ENCODE measurements at regions not wholly inside any gene's neighbourhood (a gene's known extent, or its start where the extent isn't known, plus 50 kb on each side); places are given as distances from the start of the nearest gene placed in this dataset.
"Not testable (repeated sequence)": the region's sequence is repeated elsewhere in the genome, so short reads cannot be mapped to it uniquely, and the experiment has no call there.

DNA sequence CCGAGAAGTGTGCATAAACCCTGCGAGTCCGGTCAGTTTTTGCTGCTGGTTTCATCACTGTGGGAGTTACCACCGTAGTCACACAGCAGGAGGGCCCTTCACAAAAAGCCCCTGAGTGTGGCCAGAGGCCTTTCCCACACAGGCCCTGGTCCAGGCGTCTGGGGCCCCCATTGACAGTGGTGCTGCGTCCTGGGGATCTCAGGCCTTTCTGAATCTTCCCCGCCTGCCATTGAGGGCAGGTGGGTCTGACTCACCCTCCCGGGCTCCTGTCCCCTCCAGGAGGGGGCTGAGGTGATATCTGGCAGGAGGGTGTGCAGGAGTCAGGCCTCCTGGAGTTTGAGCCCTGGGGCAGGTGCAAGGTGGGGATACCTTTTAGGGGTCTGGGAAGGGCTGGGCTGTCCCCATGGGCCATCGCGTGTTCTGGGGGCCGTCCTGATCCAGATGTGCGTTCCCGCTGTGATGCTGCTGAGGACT is 358.5 kb downstream of the TMEM121 start:
- no peak overlapping the region for H3K27ac ChIP-seq
- WGBS, 2 donors: 56 to 68% methylated on average over 9 to 13 of the region's 13 CpGs
- no peak for ATAC-seq
- H3K4me1 ChIP-seq: no peaks in the 10 kb centered on the region
- no peak overlapping the region for H3K4me3 ChIP-seq
- H3K9me3 ChIP-seq: no peaks in the 10 kb centered on the region
- DNase-seq: peak in 3 of 4 donors; percentile 1 to 5 (median 3)
- intact Hi-C loops (cut with DNase I): no loop called here
- H3K36me3 ChIP-seq (replicated peaks in 1 of 2; ENCODE audit: insufficient read depth in 1 of 2, low read depth in 2 of 2): no peaks in the 10 kb centered on the region
- H3K27me3 ChIP-seq: no peaks in the 10 kb centered on the region
- TF ChIP-seq POLR2A (IDR thresholded peaks at IDR 0.05): no peak
- TF ChIP-seq, protein P1, sequence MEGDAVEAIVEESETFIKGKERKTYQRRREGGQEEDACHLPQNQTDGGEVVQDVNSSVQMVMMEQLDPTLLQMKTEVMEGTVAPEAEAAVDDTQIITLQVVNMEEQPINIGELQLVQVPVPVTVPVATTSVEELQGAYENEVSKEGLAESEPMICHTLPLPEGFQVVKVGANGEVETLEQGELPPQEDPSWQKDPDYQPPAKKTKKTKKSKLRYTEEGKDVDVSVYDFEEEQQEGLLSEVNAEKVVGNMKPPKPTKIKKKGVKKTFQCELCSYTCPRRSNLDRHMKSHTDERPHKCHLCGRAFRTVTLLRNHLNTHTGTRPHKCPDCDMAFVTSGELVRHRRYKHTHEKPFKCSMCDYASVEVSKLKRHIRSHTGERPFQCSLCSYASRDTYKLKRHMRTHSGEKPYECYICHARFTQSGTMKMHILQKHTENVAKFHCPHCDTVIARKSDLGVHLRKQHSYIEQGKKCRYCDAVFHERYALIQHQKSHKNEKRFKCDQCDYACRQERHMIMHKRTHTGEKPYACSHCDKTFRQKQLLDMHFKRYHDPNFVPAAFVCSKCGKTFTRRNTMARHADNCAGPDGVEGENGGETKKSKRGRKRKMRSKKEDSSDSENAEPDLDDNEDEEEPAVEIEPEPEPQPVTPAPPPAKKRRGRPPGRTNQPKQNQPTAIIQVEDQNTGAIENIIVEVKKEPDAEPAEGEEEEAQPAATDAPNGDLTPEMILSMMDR (IDR thresholded peaks at IDR 0.05): no peak

DNA sequence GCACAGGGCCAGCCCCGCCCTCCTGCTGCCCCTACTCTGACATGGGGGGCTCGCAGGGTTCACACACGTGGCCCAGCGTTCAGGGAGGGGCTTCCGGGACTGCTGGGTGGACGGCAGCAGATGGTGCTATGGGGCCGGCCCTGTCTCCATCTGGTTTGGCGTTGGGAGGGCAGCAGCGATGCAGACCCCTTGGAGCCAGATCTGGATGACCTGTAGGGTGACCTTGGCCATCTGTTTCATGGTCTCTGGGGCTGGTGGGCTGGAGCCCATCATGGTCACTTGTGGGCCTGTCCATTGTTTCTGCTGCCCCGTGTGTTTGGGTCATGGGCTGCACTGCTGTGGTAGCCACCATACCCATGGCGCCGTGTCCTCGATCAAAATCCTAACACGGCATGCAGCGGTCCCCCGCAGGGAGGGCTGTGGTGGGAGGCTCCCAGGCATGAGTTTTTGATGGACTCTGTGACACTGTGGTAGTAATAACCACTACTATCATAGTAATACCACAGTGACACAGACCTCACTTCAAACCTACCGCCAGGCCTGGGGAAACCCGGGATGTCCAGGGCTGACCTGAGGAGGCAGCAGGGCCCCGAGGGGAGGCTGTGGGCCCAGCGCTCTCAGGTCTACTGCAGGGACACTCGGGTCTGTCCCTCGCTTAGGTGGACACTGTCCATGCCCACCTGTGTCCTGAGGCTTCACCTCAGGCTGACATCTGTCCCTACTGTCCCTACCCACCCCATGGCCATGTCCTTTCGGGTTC is 359.4 kb downstream of the TMEM121 start:
- Histone ChIP-seq H3K36me3 (replicated peaks in 1 of 2; ENCODE audit: insufficient read depth in 1 of 2, low read depth in 2 of 2) (no peaks in the 10 kb centered on the region), H3K4me1 (no peaks in the 10 kb centered on the region), H3K27me3 (no peaks in the 10 kb centered on the region), H3K27ac (no peak overlapping the region), H3K9me3 (no peaks in the 10 kb centered on the region), H3K4me3 (no peak overlapping the region)
- DNase-seq (peak in 3 of 4 donors; percentile 1 to 7 (median 2)), ATAC-seq (no peak)
- TF ChIP-seq POLR2A (IDR thresholded peaks at IDR 0.05): no peak
- TF ChIP-seq, protein P1 (IDR thresholded peaks at IDR 0.05): no peak
- intact Hi-C loops (cut with DNase I): no loop called here
- WGBS, 2 donors: 76 to 82% methylated on average over 9 to 23 of the region's 23 CpGs

DNA sequence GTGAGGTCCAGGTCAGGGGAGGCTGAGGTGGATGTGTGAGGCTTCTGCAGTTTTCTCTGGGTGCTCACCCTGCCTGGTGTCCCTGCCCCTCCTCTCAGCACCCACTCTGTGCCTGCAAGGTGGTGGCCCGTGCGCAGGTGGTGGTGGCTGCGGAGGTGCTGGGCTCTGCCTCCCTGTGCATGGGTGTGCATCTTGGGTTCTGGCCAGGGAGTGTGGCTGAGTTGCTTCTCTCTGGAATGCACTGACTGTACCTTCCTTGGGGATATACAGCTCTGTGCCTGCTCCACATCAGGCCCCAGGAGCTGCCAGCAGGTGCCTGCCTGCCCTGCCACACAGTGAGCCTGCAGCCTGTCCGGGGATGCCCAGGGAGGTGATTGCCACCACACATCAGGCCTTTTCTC is 360.4 kb downstream of the TMEM121 start:
- H3K36me3 ChIP-seq (replicated peaks in 1 of 2; ENCODE audit: insufficient read depth in 1 of 2, low read depth in 2 of 2); H3K27ac ChIP-seq; H3K27me3 ChIP-seq; ATAC-seq; H3K4me1 ChIP-seq; H3K9me3 ChIP-seq; intact Hi-C loops (cut with DNase I); H3K4me3 ChIP-seq: not testable (repeated sequence)
- WGBS, 2 donors: 72 to 80% methylated on average over 4 of the region's 4 CpGs
- DNase-seq: peak in 2 of 4 donors; percentile 4 to 6

DNA sequence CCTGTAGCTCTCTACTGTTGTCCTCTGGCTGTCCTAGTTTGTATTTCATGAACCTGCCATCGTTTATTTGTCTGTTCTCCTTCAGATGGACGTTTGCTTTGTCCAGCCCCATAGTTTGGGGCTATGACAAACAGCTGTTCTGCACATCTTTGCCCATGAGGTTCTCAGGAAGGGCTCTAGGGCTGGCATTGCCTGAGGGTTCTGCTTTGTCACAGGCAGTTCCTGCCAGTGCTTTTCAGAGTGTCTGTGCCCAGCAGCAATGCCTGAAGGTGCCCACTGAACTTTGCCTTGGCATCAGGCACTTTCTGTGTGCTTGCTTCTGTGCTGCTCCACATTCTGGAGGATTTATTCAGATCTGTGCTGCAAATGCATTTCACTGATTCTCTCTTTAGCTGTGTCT is 361.3 kb downstream of the TMEM121 start:
- no peak overlapping the region for H3K27ac ChIP-seq
- no peak overlapping the region for H3K4me3 ChIP-seq
- WGBS, 2 donors: 3 to 11% methylated on average over 2 of the region's 2 CpGs
- DNase-seq: peak in 2 of 4 donors; percentile 0 to 2
- no peaks in the 10 kb centered on the region for H3K27me3 ChIP-seq
- no peaks in the 10 kb centered on the region for H3K4me1 ChIP-seq
- no peak for ATAC-seq
- no peaks in the 10 kb centered on the region for H3K36me3 ChIP-seq (replicated peaks in 1 of 2; ENCODE audit: insufficient read depth in 1 of 2, low read depth in 2 of 2)
- intact Hi-C loops (cut with DNase I): no loop called here
- no peak for TF ChIP-seq POLR2A (IDR thresholded peaks at IDR 0.05)
- TF ChIP-seq, protein P1 (IDR thresholded peaks at IDR 0.05): no peak
- H3K9me3 ChIP-seq: no peaks in the 10 kb centered on the region

DNA sequence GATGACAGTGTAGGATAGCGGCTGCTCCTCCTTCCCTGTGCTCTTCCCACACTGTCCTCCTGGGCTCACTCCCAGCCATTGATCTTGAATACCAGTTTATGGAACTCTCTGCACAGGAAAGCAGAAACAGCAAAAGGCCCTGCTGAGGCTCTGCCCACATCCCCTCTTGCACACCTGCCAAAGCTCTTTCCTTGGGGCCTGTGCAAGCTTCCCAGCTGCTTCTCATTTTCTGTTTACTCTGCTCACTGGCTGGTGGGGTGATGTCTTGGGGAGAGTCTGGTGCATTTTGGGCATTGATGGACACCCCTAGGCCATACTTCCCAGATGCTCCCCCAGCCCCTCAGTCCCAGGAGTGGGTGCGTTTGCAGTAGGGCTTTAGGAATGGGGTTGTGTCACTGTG is 361.8 kb downstream of the TMEM121 start:
- Histone ChIP-seq H3K9me3 (no peaks in the 10 kb centered on the region), H3K4me1 (no peaks in the 10 kb centered on the region), H3K4me3 (no peak overlapping the region), H3K27ac (no peak overlapping the region), H3K36me3 (replicated peaks in 1 of 2; ENCODE audit: insufficient read depth in 1 of 2, low read depth in 2 of 2) (no peaks in the 10 kb centered on the region), H3K27me3 (no peaks in the 10 kb centered on the region)
- DNase-seq (no peak), ATAC-seq (no peak)
- intact Hi-C loops (cut with DNase I): no loop called here
- 60 to 92% methylated on average over 1 to 2 of the region's 2 CpGs for WGBS, 2 donors
- TF ChIP-seq, protein P1 (IDR thresholded peaks at IDR 0.05): no peak
- TF ChIP-seq POLR2A (IDR thresholded peaks at IDR 0.05): no peak

All from body of pancreas (tissue), 4 donors.